Amniotic epithelial cell (primary cell): ENCODE measurements at regions not wholly inside any gene's neighbourhood (a gene's known extent, or its start where the extent isn't known, plus 50 kb on each side); places are given as distances from the start of the nearest gene placed in this dataset.
A peak's percentile ranks its signal among the peaks of the same experiment; 100 is the strongest.

ENCODE experiments used
- DNase-seq: peaks from one replicate; pipeline ENCODE4 v3.0.0-alpha.2; 2010; ENCODE audit warnings: low read depth

GRCh38 chr15:95377258-95377852 is 953.1 kb upstream of the NR2F2 start:
- no peak for DNase-seq

- peak; percentile 41 for DNase-seq
Measured at GRCh38 chr15:95394186-95395067, 936.1 kb upstream of the NR2F2 start.

- DNase-seq: no peak
Measured at GRCh38 chr15:95400428-95400827, 930.1 kb upstream of the NR2F2 start.

- no peak for DNase-seq
Measured at GRCh38 chr15:95401587-95401986, 928.9 kb upstream of the NR2F2 start.

- peak; percentile 66 for DNase-seq
Measured at GRCh38 chr15:95405447-95405846, 925.1 kb upstream of the NR2F2 start.

- no peak for DNase-seq
Measured at GRCh38 chr15:95407534-95407933, 923.0 kb upstream of the NR2F2 start.

GRCh38 chr15:95409211-95409610 is 921.3 kb upstream of the NR2F2 start:
- DNase-seq: no peak

- DNase-seq: peak; percentile 18
Measured at GRCh38 chr15:95409626-95410310, 920.7 kb upstream of the NR2F2 start.

GRCh38 chr15:95410757-95411156 is 919.7 kb upstream of the NR2F2 start:
- peak; percentile 57 for DNase-seq

GRCh38 chr15:95416576-95416975 is 913.9 kb upstream of the NR2F2 start:
- no peak for DNase-seq

- DNase-seq: no peak
Measured at GRCh38 chr15:95417761-95418160, 912.7 kb upstream of the NR2F2 start.

- DNase-seq: no peak
Measured at GRCh38 chr15:95422255-95422654, 908.2 kb upstream of the NR2F2 start.

- DNase-seq: no peak
Measured at GRCh38 chr15:95425859-95426258, 904.6 kb upstream of the NR2F2 start.

- peak; percentile 83 for DNase-seq
Measured at GRCh38 chr15:95429345-95429744, 901.2 kb upstream of the NR2F2 start.

GRCh38 chr15:95431518-95431917 is 899.0 kb upstream of the NR2F2 start:
- DNase-seq: no peak

GRCh38 chr15:95432878-95433405 is 897.6 kb upstream of the NR2F2 start:
- DNase-seq: no peak

- peak; percentile 38 for DNase-seq
Measured at GRCh38 chr15:95439922-95440376, 890.6 kb upstream of the NR2F2 start.

- no peak for DNase-seq
Measured at GRCh38 chr15:95440712-95441111, 889.8 kb upstream of the NR2F2 start.

- no peak for DNase-seq
Measured at GRCh38 chr15:95442107-95442719, 888.3 kb upstream of the NR2F2 start.

- no peak for DNase-seq
Measured at GRCh38 chr15:95444860-95445259, 885.6 kb upstream of the NR2F2 start.

- DNase-seq: no peak
Measured at GRCh38 chr15:95446854-95447253, 883.6 kb upstream of the NR2F2 start.

GRCh38 chr15:95447486-95447885 is 883.0 kb upstream of the NR2F2 start:
- no peak for DNase-seq
